GM18867 (cell line): ENCODE measurements at regions not wholly inside any gene's neighbourhood (a gene's known extent, or its start where the extent isn't known, plus 50 kb on each side); places are given as distances from the start of the nearest gene placed in this dataset.

Experiments
- ATAC-seq: cut with Tn5 transposase; IDR thresholded peaks from one replicate; pipeline ENCODE4 v1.9.1; 2021; ENCODE audit warnings: mild to moderate bottlenecking, moderate library complexity; ENCODE audit not compliant: unreplicated experiment

DNA sequence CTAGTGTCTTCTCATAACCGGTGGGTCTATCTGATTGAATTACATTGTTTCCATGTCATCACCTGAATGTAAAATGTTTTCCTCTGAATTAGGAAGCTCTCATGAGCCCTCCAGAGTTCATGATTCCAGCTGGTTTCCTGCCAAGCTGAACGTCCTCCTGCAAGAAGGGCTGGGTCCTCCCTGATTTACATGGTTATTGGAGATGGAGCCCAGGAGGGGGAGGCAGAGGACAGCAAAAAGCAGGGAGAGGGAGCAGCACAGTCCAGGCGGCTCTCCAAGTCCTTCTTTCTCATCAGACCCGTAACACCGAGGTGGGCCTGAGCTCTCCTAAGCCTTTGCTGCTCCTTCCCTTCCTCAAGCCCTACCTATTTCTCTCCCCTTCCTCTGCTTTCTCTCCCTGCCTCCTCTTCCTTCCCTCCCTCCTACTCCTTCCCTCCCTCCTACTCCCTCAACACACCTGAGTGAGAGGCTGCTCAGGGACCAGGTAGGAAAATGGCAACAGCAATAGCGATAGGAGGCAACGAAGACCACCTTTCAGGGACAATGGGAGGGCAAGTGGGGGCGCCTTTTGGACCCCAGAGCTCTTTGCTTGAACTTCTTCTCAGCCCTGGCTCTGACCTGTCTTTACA, 265.9 kb downstream of the PRDM2 start:
- no peak for ATAC-seq

DNA sequence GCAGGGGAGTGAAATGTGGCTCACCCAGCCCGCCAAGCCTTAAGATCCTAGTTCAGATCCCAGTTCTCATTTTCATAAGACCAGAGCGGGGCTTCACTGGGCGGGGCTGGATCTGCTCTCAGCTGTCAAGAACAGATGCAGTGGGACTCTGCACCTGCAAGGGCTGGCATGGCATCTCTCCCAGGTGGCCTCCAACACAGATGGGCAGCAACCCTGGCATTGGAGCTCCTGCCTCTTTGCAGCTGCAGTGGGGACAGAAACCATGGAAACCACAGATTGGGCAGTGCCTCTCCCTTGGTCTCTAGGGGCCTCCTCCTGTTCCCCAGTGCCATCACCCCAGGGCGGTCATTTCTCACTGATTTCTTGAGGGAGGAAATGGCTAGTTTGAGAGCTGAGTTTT, 267.7 kb downstream of the PRDM2 start:
- ATAC-seq, result no peak

DNA sequence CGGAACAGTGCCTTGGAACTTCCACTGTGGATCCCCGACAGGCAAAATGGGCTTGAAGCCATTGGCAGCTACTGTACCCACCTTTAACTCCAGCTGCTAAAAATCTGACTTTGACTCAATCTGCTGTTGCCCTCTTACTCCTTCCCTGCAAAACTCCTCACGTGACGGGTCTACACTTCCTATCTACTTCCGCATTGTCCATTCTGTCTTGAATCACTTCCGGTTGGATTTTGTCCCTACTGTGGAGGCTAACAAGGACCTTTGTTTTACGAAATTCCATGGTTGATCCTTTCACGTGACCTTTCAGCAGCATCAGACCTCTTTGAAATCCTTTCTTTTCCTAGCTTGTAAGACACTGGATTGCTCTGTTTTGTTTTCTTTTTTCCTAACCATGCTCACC, 268.4 kb downstream of the PRDM2 start:
- ATAC-seq, result no peak

GRCh38 chr1:13970631-13971247, 270.8 kb downstream of the PRDM2 start:
- ATAC-seq, result no peak

DNA sequence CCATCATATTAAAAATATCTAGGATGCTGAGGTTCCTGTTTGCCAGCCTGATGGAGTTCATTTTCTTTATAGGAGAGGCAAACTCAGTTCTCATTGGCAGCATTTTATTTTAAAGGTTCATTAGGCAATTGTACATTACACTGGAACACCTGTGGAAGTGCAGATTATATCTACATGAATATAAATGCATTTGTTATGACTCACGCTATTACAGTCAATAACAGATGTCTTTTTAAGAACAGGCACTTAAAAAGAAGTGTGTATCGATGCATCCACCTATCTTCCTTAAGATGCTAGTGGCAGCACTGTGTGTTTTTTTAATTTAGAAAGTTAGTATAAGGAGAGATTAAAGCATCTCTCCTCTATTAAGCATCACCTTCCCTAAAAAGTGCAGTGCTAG, 276.5 kb downstream of the PRDM2 start:
- no peak for ATAC-seq

DNA sequence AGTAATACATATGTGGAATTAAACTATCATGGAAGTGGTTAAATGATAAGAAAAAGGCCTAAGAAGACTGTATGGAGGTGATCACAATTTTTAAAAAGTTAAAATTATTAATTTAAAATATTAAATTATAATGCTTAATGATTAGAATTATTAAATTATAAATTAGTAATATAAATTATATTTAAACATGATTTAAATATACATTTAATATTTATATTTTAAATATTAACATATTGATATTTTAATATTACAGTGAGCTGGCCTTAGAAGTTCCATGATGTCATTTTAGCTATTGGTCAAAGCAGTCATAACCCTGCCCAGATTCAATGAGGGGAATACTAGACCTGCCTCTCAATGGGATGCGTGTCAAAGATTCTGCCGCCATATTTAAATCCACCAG, 281.2 kb downstream of the PRDM2 start:
- no peak for ATAC-seq

DNA sequence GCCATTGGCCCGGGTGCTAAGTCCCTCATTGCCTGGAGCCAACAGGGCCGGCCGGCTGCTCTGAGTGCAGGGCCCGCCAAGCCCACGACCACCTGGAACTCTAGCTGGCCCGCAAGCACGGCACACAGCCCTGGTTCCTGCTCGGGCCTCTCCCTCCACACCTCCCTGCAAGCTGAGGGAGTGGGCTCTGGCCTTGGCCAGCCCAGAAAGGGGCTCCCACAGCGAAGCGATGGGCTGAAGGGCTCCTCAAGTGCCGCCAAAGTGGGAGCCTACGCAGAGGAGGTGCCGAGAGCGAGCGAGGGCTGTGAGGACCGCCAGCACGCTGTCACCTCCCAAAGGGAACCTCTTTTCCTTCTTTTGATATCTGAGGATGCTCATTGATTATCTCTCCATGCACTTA, 283.4 kb downstream of the PRDM2 start:
- no peak for ATAC-seq

- no peak for ATAC-seq
Measured at GRCh38 chr1:13990939-13991338, 291.0 kb downstream of the PRDM2 start.

DNA sequence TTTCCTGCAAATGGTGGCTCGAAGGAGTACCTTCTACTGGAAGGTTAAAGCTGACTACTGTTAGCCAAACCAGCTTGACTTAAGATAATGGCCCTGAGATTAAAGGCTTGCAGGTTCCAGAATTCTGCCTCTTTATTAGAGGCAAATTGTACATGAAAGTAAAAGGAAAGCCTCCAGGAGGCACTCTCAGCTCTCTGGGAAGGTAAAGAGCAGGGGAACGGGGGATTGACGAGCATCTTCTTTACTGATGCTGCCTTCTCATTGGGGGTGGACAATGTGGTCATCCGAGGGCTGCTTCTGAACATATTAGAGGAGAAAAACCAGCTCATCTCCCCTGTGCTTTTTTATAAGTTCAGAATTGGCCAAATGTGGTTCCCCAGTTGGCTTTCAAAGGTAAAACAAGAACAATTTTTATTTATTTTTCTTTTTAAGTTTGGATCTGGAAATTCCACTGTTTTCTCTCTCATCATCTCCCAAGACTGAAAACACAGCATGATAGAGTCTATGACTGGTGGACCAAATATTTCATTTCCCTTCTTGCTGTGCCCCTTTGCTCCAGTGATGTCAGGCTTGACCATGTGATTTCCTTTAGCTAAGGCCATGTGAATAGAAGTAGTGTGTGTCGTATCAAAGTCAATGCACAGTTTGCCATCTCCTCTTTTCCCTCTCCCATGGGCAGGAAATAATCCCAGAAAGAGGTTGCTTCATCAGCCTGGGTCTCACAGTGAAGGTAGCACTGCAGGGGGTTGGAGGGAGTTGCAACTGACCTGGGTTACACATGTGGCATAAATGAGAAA, 292.7 kb downstream of the PRDM2 start:
- ATAC-seq, result no peak

DNA sequence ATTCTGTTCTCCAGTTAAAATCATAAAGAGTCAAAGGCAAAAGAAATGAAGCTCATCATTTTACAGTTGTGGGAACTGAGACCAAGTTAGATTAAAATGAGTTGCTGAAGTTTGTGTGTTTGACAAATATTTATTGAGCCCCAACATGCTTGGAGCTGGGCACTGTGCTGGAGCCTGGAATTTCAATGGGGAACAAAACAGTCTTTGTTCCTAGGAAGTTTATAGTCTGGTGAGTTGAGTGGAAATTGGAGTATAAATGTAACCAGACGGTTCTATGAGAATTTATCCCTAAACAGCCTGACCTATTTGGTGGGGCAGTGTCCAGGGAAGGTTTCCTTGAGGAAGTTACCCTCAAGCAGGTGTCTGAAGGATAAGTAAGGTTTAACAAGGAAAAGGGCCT, 294.4 kb downstream of the PRDM2 start:
- no peak for ATAC-seq

DNA sequence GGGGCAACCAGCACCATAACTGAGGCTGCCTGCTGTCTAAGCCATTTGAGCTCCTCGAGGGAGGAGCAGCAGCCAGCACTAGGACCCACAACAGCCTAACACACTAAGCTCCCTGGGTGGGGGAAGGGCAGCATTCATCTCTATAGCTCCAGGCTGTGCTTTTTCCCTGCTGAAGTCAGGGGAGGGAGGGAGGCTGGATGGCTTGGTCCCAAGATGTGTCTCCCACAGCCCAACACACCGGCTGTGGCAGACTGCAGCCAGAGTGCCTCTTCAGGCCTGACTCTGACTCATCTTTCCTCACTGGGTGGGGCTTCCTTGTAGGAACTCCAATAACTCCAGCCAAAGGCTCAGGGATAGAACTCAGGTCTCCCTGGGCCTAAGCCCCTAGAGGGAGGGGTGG, 296.3 kb downstream of the PRDM2 start:
- no peak for ATAC-seq

GRCh38 chr1:14003552-14003951, 303.6 kb downstream of the PRDM2 start:
- peak; percentile 49 for ATAC-seq

DNA sequence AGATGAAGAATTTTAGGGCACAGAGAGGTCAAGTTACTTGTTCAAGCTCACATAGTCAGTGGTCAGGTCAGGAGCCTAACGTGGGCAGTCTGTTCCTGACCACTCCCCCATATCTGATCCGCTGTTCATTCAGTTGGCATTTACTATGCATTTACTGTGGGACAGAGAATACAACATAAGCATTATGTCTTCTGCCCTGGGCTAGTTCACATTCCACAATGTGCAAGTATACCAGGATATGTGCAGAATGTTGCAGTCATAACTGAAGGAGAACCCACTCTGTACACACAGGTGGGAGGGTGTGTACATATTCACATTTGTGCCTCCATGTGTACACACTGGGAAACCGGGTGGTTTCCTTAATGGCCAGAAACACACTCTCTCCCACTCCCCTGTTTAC, 309.6 kb downstream of the PRDM2 start:
- ATAC-seq, result no peak

GRCh38 chr1:14010476-14010875, 310.5 kb downstream of the PRDM2 start:
- no peak for ATAC-seq

GRCh38 chr1:14011132-14011531, 311.1 kb downstream of the PRDM2 start:
- no peak for ATAC-seq

DNA sequence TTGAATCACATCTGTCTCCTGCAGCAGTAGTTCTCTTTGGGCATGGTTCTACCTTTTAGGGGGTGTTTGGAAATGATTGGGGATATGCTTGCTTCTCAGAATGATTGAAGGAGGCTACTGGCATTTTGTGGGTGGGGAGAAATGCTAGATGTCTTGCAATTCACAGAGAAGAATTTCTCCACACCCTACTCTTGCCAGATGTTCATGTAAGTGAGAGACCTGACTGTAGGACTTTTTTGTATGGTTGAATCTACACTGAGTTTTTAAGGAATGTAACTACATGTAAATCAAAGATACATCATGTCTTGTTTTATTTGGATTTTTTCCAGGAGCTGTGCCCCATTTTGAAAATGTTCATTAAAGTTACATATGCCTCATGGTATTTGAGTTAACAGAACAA, 311.9 kb downstream of the PRDM2 start:
- ATAC-seq, result no peak

DNA sequence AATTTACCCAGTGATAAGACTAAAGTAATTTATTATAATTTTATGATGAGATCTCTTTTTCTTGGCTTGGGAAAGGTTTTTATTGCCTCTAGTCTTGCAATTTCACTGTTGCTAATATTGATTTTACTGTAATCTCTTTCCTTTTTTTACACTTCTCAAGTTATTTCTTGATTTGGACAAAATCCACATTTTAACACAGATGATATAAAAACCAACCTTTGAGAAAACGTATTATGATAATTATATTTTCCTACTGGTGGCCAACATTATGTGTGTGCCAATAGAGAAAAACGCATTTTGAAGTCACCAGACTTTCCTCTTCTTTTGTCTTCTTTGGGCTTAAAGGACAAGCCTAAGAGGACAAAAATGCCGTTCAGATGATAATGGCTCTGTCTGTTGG, 314.9 kb downstream of the PRDM2 start:
- no peak for ATAC-seq

DNA sequence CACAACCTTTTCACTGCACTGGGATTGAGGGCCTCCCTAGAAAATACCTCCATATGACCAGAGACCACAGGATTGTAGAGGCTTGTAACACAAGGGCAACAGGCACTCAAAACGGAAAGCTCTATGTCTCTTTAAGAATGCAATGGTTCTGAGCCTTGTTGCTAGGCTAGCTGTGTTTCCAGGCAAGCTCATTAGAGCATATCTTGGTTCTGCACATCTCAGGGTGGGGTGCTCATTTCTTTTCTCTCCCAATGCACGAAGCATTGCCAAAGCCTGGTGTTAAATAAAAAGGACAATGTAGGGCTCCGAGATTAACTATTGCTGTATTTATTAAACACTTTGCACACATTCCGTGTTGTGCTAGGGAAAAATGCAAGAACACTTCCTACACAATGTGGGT, 315.9 kb downstream of the PRDM2 start:
- no peak for ATAC-seq

- ATAC-seq, result no peak
Measured at GRCh38 chr1:14017531-14017961, 317.6 kb downstream of the PRDM2 start.

- ATAC-seq, result no peak
Measured at GRCh38 chr1:14019461-14019860, 319.5 kb downstream of the PRDM2 start.

GRCh38 chr1:14020006-14020405, 320.0 kb downstream of the PRDM2 start:
- no peak for ATAC-seq

DNA sequence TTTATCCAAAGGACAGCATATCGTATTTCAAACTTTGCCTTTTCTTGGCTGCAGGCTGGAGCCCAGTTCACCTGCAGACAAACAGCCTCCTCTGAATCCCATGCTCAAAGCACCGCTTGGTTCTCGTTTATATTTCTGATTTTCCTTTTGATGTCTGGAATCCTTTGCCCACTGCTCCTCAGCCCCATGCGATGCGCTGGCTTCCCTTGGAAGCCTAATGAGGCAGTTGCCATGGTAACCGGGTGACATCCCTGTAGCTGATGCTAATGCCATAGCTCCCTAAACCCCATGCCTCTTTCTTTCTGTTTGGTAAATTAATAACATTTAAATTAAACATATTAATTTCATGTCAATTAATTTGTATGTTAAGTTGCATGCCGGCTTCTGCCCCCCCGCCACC, 327.1 kb downstream of the PRDM2 start:
- ATAC-seq, result no peak
